ENCODE measurements at regions not wholly inside any gene's neighbourhood (a gene's known extent, or its start where the extent isn't known, plus 50 kb on each side); places are given as distances from the start of the nearest gene placed in this dataset.

DNA sequence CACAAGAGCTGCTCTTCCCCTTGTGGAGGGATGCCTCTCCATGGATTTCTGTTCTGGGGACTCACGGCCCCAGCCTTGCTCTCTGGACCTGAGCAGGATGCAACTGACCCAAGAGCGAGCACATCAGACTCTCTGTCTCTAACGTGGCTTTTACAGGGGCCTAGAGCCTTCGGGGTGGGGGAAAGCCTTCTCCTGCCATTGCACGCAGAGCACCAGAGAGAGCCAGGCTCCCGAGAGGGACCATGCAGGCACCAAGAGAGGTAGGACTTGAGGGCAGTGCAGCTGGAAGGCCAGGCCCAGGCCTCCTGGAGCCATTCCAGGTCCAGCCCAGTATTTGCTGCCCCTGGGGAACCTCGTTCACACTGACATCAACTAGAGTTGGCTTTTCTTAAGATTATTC is 475.6 kb upstream of the MYT1L start:
- Histone ChIP-seq H3K27me3 (no peaks in the 10 kb centered on the region), H3K27ac (no peak overlapping the region), H3K4me1 (no peaks in the 10 kb centered on the region), H3K36me3 (replicated peaks in 1 of 2; ENCODE audit: insufficient read depth in 1 of 2, low read depth in 2 of 2) (no peaks in the 10 kb centered on the region), H3K4me3 (no peak overlapping the region), H3K9me3 (peaks cover 0 to 4% (median 0%) of the 10 kb centered on the region in 3 donors)
- TF ChIP-seq, protein P1, sequence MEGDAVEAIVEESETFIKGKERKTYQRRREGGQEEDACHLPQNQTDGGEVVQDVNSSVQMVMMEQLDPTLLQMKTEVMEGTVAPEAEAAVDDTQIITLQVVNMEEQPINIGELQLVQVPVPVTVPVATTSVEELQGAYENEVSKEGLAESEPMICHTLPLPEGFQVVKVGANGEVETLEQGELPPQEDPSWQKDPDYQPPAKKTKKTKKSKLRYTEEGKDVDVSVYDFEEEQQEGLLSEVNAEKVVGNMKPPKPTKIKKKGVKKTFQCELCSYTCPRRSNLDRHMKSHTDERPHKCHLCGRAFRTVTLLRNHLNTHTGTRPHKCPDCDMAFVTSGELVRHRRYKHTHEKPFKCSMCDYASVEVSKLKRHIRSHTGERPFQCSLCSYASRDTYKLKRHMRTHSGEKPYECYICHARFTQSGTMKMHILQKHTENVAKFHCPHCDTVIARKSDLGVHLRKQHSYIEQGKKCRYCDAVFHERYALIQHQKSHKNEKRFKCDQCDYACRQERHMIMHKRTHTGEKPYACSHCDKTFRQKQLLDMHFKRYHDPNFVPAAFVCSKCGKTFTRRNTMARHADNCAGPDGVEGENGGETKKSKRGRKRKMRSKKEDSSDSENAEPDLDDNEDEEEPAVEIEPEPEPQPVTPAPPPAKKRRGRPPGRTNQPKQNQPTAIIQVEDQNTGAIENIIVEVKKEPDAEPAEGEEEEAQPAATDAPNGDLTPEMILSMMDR (IDR thresholded peaks at IDR 0.05) = no peak
- TF ChIP-seq POLR2A (IDR thresholded peaks at IDR 0.05) = no peak
- WGBS, 2 donors = 71 to 75% methylated on average over 3 to 7 of the region's 7 CpGs
- intact Hi-C loops (cut with DNase I) = no loop called here
- DNase-seq (no peak), ATAC-seq (no peak)

DNA sequence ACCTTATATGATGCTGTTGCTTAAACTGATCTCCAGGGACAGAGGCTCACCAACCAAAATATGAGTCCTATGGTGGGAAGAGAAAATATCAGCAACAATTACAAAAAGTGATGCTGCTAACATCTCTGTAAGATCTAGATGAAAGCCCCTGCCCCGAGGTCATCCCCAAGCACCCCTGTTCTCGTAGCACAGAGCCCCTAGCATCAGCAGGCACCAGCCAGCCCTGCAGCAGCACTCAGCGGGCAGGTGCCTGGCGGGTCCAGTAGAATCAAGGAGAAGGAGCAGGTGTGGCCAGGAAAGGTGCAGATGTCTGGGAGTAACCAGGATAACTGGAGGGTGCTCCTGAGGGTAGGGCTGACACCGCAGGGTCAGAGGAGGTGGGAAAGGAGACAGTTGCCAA is 474.2 kb upstream of the MYT1L start:
- intact Hi-C loops (cut with DNase I) = no loop called here
- Histone ChIP-seq H3K4me3 (no peak overlapping the region), H3K27ac (no peak overlapping the region), H3K36me3 (replicated peaks in 1 of 2; ENCODE audit: insufficient read depth in 1 of 2, low read depth in 2 of 2) (no peaks in the 10 kb centered on the region), H3K9me3 (peaks cover 0 to 4% (median 0%) of the 10 kb centered on the region in 3 donors), H3K4me1 (no peaks in the 10 kb centered on the region), H3K27me3 (no peaks in the 10 kb centered on the region)
- DNase-seq (no peak), ATAC-seq (no peak)
- WGBS, 2 donors = 66 to 68% methylated on average over 5 of the region's 5 CpGs
- TF ChIP-seq POLR2A (IDR thresholded peaks at IDR 0.05) = no peak
- TF ChIP-seq, protein P1 (IDR thresholded peaks at IDR 0.05) = no peak

DNA sequence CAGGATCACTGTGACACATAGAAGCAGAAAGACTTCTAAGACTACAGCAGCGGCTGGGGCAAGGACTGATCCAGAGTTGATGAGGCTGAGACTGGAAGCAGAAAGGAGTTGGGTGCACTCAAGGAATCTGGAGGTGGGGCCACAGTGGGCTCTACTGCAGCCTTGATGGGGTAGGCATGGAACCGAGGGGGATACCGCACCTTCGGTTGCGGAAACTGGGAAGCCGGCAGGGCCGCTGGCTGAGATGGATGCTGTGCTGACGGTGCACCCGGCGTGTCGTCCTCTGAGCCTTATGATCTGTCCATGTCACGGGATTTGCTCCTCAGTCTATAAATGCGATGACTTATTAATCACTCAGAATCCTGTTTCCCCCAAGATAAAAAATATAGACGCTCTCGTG is 473.5 kb upstream of the MYT1L start:
- no peak overlapping the region for H3K27ac ChIP-seq
- intact Hi-C loops (cut with DNase I) = no loop called here
- no peak overlapping the region for H3K4me3 ChIP-seq
- ATAC-seq = no peak
- H3K27me3 ChIP-seq = no peaks in the 10 kb centered on the region
- TF ChIP-seq, protein P1 (IDR thresholded peaks at IDR 0.05) = no peak
- no peak for TF ChIP-seq POLR2A (IDR thresholded peaks at IDR 0.05)
- H3K4me1 ChIP-seq = no peaks in the 10 kb centered on the region
- peaks cover 0 to 4% (median 0%) of the 10 kb centered on the region in 3 donors for H3K9me3 ChIP-seq
- 74 to 84% methylated on average over 11 to 15 of the region's 15 CpGs for WGBS, 2 donors
- no peaks in the 10 kb centered on the region for H3K36me3 ChIP-seq (replicated peaks in 1 of 2; ENCODE audit: insufficient read depth in 1 of 2, low read depth in 2 of 2)
- no peak for DNase-seq

DNA sequence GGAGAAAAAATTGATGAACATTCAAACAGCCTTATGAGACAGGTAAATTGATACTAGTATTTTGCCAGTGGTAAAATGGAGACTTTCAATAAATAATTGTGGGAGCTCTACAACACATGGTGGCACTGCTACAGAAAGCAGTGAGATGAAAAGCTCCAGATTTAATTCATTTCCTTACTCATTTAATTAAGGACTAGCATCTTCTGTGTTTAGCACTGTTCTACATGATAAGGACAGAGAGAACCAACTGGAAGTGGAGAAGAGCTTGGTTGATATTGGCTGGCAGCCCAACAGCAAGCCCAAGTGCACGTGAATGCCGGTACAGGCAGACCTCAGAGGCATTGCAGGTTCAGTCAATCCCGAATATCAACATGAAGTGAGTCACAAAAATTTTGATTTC is 470.4 kb upstream of the MYT1L start:
- Histone ChIP-seq H3K4me3 (no peak overlapping the region), H3K27ac (no peak overlapping the region), H3K4me1 (no peaks in the 10 kb centered on the region), H3K9me3 (peaks cover 0 to 4% (median 0%) of the 10 kb centered on the region in 3 donors), H3K27me3 (no peaks in the 10 kb centered on the region), H3K36me3 (replicated peaks in 1 of 2; ENCODE audit: insufficient read depth in 1 of 2, low read depth in 2 of 2) (no peaks in the 10 kb centered on the region)
- DNase-seq (no peak), ATAC-seq (no peak)
- TF ChIP-seq, protein P1 (IDR thresholded peaks at IDR 0.05) = no peak
- TF ChIP-seq POLR2A (IDR thresholded peaks at IDR 0.05) = no peak
- intact Hi-C loops (cut with DNase I) = no loop called here
- WGBS, 2 donors = 68 to 86% methylated on average over 3 of the region's 3 CpGs

DNA sequence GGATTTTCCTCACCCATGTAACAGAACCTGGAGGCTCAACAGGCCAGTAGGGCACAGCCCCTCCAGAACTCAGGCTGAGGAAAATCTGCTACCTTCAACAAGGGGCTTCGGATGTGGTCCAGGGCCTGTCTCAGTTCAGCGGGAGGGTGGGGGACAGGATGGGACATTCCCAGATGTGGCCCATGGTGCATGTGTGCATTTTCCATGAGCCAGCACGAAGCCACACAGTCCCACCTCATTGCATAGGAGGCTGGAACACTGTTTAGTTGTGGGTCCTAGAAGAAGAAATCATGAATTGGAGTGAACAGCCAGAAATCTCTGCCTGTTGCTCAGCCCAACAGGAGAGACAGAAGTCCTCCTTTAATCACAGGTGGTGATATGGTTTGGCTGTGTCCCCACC is 469.6 kb upstream of the MYT1L start:
- TF ChIP-seq, protein P1 (IDR thresholded peaks at IDR 0.05) = no peak
- TF ChIP-seq POLR2A (IDR thresholded peaks at IDR 0.05) = no peak
- DNase-seq = no peak
- intact Hi-C loops (cut with DNase I) = no loop called here
- H3K4me3 ChIP-seq = no peak overlapping the region
- H3K9me3 ChIP-seq = peaks cover 0 to 4% (median 0%) of the 10 kb centered on the region in 3 donors
- 57 to 85% methylated on average over 3 of the region's 3 CpGs for WGBS, 2 donors
- H3K27me3 ChIP-seq = no peaks in the 10 kb centered on the region
- H3K4me1 ChIP-seq = no peaks in the 10 kb centered on the region
- ATAC-seq = no peak
- no peaks in the 10 kb centered on the region for H3K36me3 ChIP-seq (replicated peaks in 1 of 2; ENCODE audit: insufficient read depth in 1 of 2, low read depth in 2 of 2)
- H3K27ac ChIP-seq = no peak overlapping the region

All from body of pancreas (tissue), 4 donors.